Gastrocnemius medialis (tissue), 4 donors: ENCODE measurements at regions not wholly inside any gene's neighbourhood (a gene's known extent, or its start where the extent isn't known, plus 50 kb on each side); places are given as distances from the start of the nearest gene placed in this dataset.

Experiments
- ATAC-seq, 2 donors: fragments of 150-250 bp; one replicate each; pipeline ENCODE4 v1.9.1; 2016
- DNase-seq, 2 donors: peaks; one replicate each; pipeline ENCODE4 v3.0.0-alpha.2; 2019
- H3K27ac ChIP-seq, 4 donors: fragments of 200-600 bp; sonication (generic); 1 replicate in 1 of 4; 2 replicates in 3 of 4; pipeline ENCODE4 v1.5.1; 2016 to 2018; ENCODE audit warnings: mild to moderate bottlenecking in 2 of 4, moderate library complexity in 1 of 4
- H3K27me3 ChIP-seq, 3 donors: fragments of 200-600 bp; sonication (generic) in 2 of 3; 1 replicate in 1 of 3; 2 replicates in 2 of 3; pipeline versions ENCODE4 v1.5.1 to v1.6.0; 2016 to 2019; ENCODE audit warnings: mild to moderate bottlenecking in 1 of 3, moderate library complexity in 1 of 3
- H3K36me3 ChIP-seq, 2 donors: fragments of 200-600 bp; sonication (generic) in 1 of 2; one replicate each; pipeline ENCODE4 v1.5.1; 2017 to 2018
- H3K4me1 ChIP-seq, 2 donors: fragments of 200-600 bp; sonication (generic) in 1 of 2; one replicate each; pipeline ENCODE4 v1.5.1; 2016 to 2017; ENCODE audit warnings: mild to moderate bottlenecking in 2 of 2
- H3K4me3 ChIP-seq, 4 donors: fragments of 200-600 bp; sonication (generic) in 3 of 4; 1 replicate in 1 of 4; 2 replicates in 3 of 4; pipeline ENCODE4 v1.5.1; 2016 to 2019; ENCODE audit warnings: mild to moderate bottlenecking in 2 of 4
- H3K9me3 ChIP-seq, 3 donors: fragments of 200-600 bp; sonication (generic) in 2 of 3; 1 replicate in 1 of 3; 2 replicates in 2 of 3; pipeline ENCODE4 v1.5.1; 2016 to 2019
- CTCF ChIP-seq, 5 experiments: fragments of 450-650 bp in 3 of 5; fragments of 200-600 bp in 2 of 5; sonication (generic) in 2 of 5; IDR thresholded peaks in 4 of 5; conservative IDR thresholded peaks in 1 of 5; 1 replicate in 4 of 5; 2 replicates in 1 of 5; pipeline ENCODE4 v1.5.1; 2016 to 2019; ENCODE audit warnings: antibody characterized with exemption in 5 of 5, mild to moderate bottlenecking in 3 of 5, moderate library complexity in 3 of 5
- POLR2A ChIP-seq, 2 donors: fragments of 450-650 bp; IDR thresholded peaks; one replicate each; pipeline ENCODE4 v1.6.1; 2017; ENCODE audit warnings: antibody characterized with exemption in 2 of 2, mild to moderate bottlenecking in 2 of 2, moderate library complexity in 2 of 2
- in situ Hi-C, 4 donors: fragments of 200-750 bp; cut with MboI; loops; one replicate each; pipeline versions ENCODE4 v1.15.0 to v1.8.0; 2017; ENCODE audit warnings: low sequenced_read_pairs in 4 of 4
- intact Hi-C: fragments of 100-400 bp; cut with DNase I; formaldehyde crosslinking; loops from one replicate; pipeline ENCODE4 v1.15.1; 2023; ENCODE audit warnings: low total_unique reads

DNA sequence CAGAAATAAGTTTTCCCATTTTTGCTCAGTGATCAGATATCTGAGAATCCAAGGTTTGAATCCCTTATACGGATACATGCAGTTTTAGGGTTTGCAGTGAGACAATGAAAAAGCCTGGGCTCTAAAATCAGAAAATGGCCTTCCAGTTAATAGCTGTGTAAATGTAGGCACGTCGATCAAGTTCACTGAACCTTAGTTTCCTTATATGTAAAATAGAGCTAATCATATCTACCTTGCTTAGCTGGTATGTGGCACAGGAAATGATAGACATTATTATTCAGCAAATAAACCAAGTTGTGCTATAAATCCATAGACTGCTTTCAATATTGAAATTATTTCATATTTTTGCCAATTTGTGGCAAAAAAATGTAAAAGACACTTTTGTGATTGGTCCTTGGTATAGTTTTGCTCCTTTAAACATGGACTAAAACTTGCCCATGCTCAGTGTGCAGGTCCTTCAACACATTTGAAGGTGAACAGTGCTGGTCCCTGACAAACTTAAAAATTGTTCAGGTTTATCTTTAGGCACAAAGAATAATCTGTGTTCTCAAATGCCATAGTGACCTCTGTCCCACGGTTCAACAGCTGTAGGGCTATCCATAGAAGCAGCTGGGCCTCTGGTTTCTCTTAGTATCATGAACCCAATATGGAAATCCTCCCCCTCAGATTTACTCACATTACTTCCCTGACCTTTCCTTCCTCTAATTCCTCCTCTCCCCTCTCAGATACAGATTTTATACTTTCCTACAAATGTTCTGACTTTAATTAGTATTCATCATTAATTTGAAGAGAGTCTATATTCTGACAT lies 51.0 kb downstream of the CCDC54 start:
- DNase-seq (no peak), ATAC-seq (no peak)
- in situ Hi-C loops (loop anchor here in 2 of 4 donors (10.0 kb wide), 2 partner anchors 153 to 193 kb away; no protein-coding TSS in a partner anchor), intact Hi-C loops (no loop called here)
- no peak overlapping the region for H3K27ac ChIP-seq
- H3K4me3 ChIP-seq, result no peak overlapping the region
- H3K36me3 ChIP-seq, result no peaks in the 10 kb centered on the region
- TF ChIP-seq POLR2A (IDR thresholded peaks at IDR 0.05) (no peak), CTCF (IDR thresholded peaks at IDR 0.05 in 4 of 5, conservative IDR thresholded peaks at IDR 0.05 in 1 of 5) (no peak)
- no peaks in the 10 kb centered on the region for H3K9me3 ChIP-seq
- no peaks in the 10 kb centered on the region for H3K27me3 ChIP-seq
- peaks cover 3 to 7% of the 10 kb centered on the region in 2 donors for H3K4me1 ChIP-seq

- Histone ChIP-seq H3K27ac (peak overlapping the region; percentile 23 to 84 (median 58)), H3K4me1 (peaks cover 3 to 7% of the 10 kb centered on the region in 2 donors), H3K4me3 (peak overlapping the region; percentile 77 to 89 (median 82)), H3K27me3 (no peaks in the 10 kb centered on the region), H3K9me3 (no peaks in the 10 kb centered on the region), H3K36me3 (no peaks in the 10 kb centered on the region)
- in situ Hi-C loops (loop anchor here in 2 of 4 donors (10.0 kb wide), 2 partner anchors 155 to 195 kb away; no protein-coding TSS in a partner anchor), intact Hi-C loops (loop anchor here (2.0 to 10.0 kb wide), 5 partner anchors 157 to 663 kb away; partner anchors contain the start of gene CD47)
- DNase-seq (peak; percentile 35 to 53), ATAC-seq (peak; percentile 73 to 81)
- peak; percentile 52 to 89 (median 80) for TF ChIP-seq CTCF (IDR thresholded peaks at IDR 0.05 in 4 of 5, conservative IDR thresholded peaks at IDR 0.05 in 1 of 5)
- TF ChIP-seq POLR2A (IDR thresholded peaks at IDR 0.05), result no peak
Observed at GRCh38 chr3:107429320-107430181, 52.3 kb downstream of the CCDC54 start.

DNA sequence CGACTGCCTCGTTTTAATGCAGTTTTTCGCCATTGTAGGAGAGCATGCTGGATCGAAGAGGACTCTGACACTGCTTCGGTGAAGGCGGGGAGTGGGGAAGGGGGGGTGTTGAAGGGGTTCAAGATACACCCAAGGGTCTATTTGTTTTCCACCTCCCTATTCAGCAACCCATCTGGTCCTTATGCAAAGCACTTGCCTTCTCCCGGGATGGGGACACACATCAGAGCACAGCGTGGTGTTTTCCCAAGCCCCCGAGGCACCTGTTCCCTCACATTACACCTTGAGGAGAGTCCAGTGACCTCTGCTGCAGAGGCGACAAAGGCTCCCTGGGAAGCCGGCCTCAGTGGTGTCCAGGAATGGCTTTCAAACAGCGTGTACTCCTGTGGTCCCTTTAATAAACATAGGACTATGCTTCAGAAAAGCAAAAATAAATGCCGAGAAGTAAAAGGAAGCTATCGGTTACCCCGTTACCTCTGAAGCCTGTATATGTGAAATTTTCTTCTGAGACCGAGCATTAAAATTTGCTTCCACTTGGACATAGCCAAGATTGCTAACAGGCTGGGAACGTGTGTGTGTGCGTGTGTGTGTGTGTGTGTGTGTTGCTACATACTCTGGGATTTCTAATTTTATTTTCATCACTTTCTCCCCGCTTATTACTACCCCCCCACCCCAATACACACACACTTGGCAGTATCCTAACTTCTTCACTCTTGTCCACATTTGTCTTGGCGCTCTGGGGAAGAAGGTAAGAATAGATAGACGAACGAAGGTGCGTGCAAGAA lies 53.2 kb downstream of the CCDC54 start:
- Histone ChIP-seq H3K4me3 (peak overlapping the region; percentile 77 to 89 (median 82)), H3K27me3 (no peaks in the 10 kb centered on the region), H3K36me3 (no peaks in the 10 kb centered on the region), H3K4me1 (peaks cover 3 to 7% of the 10 kb centered on the region in 2 donors), H3K27ac (peak overlapping the region; percentile 80 to 85 (median 84)), H3K9me3 (no peaks in the 10 kb centered on the region)
- in situ Hi-C loops, result no loop called here
- DNase-seq (no peak), ATAC-seq (peak; percentile 13 to 21)
- intact Hi-C loops, result loop anchor here (2.0 to 10.0 kb wide), 5 partner anchors 158 to 662 kb away; partner anchors contain the start of gene CD47
- TF ChIP-seq POLR2A (IDR thresholded peaks at IDR 0.05), result no peak
- no peak for TF ChIP-seq CTCF (IDR thresholded peaks at IDR 0.05 in 4 of 5, conservative IDR thresholded peaks at IDR 0.05 in 1 of 5)

DNA sequence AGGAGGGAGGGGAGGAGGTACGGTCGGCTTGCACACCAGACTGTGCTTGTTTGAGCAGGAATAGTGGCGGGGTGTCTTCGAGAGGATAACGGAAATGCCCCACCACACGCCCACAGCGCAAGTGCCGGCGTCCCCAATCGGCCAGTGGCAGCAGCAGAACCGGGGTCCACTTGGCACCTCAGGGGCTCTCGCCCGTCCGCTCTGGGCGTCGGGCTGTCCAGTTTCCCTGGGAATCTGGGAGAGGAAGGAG lies 53.7 kb downstream of the CCDC54 start:
- intact Hi-C loops (loop anchor here (1.0 to 10.0 kb wide), 6 partner anchors 93 to 661 kb away; partner anchors contain the start of gene CD47), in situ Hi-C loops (no loop called here)
- no peaks in the 10 kb centered on the region for H3K9me3 ChIP-seq
- no peaks in the 10 kb centered on the region for H3K36me3 ChIP-seq
- H3K4me3 ChIP-seq, result peak overlapping the region; percentile 77 to 89 (median 82)
- peak overlapping the region; percentile 80 to 85 (median 84) for H3K27ac ChIP-seq
- no peak for TF ChIP-seq POLR2A (IDR thresholded peaks at IDR 0.05)
- no peak for TF ChIP-seq CTCF (IDR thresholded peaks at IDR 0.05 in 4 of 5, conservative IDR thresholded peaks at IDR 0.05 in 1 of 5)
- H3K27me3 ChIP-seq, result no peaks in the 10 kb centered on the region
- DNase-seq, result peak in 1 of 2 donors; percentile 22
- H3K4me1 ChIP-seq, result peaks cover 3 to 7% of the 10 kb centered on the region in 2 donors
- no peak for ATAC-seq
